ENCODE measurements at regions not wholly inside any gene's neighbourhood (a gene's known extent, or its start where the extent isn't known, plus 50 kb on each side); places are given as distances from the start of the nearest gene placed in this dataset.

DNA sequence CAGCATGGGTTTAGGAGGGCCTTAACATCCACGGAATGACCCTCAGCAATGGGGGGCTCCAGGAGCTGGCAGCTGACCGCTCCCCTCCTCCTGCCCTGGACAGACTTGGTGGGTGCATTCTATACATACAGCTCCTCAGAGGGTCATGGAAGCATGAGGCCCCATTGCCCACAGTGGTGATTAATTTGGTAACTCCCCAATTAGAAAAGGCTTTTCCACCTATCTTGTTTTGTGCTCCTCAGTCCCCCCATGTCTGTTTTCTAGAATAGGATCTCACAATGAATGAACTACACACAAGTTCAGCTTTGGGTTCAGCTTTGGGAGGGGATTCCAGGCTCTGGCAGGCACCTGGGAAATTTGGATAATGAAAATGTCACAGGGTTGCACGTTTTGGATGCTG is 707.8 kb downstream of the UQCRFS1 start:
- peaks cover 14% of the 10 kb centered on the region for H3K4me1 Mint-ChIP-seq
- H3K27me3 Mint-ChIP-seq (ENCODE audit: low read depth), result no peaks in the 10 kb centered on the region
- H3K36me3 Mint-ChIP-seq (ENCODE audit: low read depth), result no peaks in the 10 kb centered on the region
- TF ChIP-seq, protein P1, sequence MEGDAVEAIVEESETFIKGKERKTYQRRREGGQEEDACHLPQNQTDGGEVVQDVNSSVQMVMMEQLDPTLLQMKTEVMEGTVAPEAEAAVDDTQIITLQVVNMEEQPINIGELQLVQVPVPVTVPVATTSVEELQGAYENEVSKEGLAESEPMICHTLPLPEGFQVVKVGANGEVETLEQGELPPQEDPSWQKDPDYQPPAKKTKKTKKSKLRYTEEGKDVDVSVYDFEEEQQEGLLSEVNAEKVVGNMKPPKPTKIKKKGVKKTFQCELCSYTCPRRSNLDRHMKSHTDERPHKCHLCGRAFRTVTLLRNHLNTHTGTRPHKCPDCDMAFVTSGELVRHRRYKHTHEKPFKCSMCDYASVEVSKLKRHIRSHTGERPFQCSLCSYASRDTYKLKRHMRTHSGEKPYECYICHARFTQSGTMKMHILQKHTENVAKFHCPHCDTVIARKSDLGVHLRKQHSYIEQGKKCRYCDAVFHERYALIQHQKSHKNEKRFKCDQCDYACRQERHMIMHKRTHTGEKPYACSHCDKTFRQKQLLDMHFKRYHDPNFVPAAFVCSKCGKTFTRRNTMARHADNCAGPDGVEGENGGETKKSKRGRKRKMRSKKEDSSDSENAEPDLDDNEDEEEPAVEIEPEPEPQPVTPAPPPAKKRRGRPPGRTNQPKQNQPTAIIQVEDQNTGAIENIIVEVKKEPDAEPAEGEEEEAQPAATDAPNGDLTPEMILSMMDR (conservative IDR thresholded peaks at IDR 0.05), result no peak
- peaks cover 2% of the 10 kb centered on the region for H3K9me3 Mint-ChIP-seq
- H3K4me3 Mint-ChIP-seq, result no peak overlapping the region
- no peak for DNase-seq (ENCODE audit: low read depth, low spot score)
- H3K27ac Mint-ChIP-seq (ENCODE audit: unreplicated experiment), result no peak overlapping the region

DNA sequence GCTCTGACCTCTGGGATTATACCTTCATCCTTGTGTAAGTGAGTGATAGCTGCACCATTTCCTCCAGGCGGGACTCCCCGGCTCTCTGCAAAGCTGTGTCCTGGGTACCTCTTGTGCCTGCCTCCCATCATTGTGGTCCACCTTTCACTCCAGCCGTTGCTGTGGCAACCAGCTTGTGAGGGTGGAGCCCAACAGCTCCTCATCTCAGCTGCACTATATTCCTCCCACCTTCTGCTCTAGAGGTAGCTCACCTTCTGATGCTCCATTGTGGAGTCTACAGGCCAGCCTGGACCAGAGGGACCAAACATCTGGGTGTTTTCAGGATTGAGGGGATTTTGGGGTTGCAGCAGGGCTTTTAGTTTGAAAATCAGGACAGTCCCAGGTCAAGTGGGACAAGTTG is 708.2 kb downstream of the UQCRFS1 start:
- H3K36me3 Mint-ChIP-seq (ENCODE audit: low read depth), result no peaks in the 10 kb centered on the region
- H3K4me1 Mint-ChIP-seq, result peaks cover 18% of the 10 kb centered on the region
- H3K4me3 Mint-ChIP-seq, result no peak overlapping the region
- H3K27me3 Mint-ChIP-seq (ENCODE audit: low read depth), result no peaks in the 10 kb centered on the region
- H3K9me3 Mint-ChIP-seq, result peaks cover 2% of the 10 kb centered on the region
- no peak overlapping the region for H3K27ac Mint-ChIP-seq (ENCODE audit: unreplicated experiment)
- TF ChIP-seq, protein P1 (conservative IDR thresholded peaks at IDR 0.05), result no peak
- DNase-seq (ENCODE audit: low read depth, low spot score), result no peak

DNA sequence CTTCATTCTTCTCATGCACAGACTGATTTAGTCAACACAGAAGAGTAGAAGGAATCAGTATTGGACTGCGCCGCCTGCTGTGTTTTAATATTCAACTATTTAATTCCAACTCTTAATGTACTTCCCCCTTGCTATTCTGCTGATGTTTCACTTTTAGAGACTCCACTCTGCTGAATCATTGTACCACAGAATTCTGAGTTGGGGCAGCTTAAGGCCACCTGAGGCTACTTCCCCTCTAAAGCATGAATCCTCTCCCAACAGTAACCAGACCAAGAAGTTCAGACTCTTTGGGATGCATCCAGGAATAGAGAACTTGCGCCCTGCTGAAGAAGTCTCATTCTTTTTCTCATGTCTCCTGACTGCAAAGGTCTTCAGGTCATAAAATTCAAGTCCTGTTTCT is 708.8 kb downstream of the UQCRFS1 start:
- no peak overlapping the region for H3K27ac Mint-ChIP-seq (ENCODE audit: unreplicated experiment)
- no peaks in the 10 kb centered on the region for H3K36me3 Mint-ChIP-seq (ENCODE audit: low read depth)
- DNase-seq (ENCODE audit: low read depth, low spot score), result no peak
- peaks cover 2% of the 10 kb centered on the region for H3K9me3 Mint-ChIP-seq
- no peak overlapping the region for H3K4me3 Mint-ChIP-seq
- H3K4me1 Mint-ChIP-seq, result peaks cover 19% of the 10 kb centered on the region
- TF ChIP-seq, protein P1 (conservative IDR thresholded peaks at IDR 0.05), result no peak
- no peaks in the 10 kb centered on the region for H3K27me3 Mint-ChIP-seq (ENCODE audit: low read depth)

DNA sequence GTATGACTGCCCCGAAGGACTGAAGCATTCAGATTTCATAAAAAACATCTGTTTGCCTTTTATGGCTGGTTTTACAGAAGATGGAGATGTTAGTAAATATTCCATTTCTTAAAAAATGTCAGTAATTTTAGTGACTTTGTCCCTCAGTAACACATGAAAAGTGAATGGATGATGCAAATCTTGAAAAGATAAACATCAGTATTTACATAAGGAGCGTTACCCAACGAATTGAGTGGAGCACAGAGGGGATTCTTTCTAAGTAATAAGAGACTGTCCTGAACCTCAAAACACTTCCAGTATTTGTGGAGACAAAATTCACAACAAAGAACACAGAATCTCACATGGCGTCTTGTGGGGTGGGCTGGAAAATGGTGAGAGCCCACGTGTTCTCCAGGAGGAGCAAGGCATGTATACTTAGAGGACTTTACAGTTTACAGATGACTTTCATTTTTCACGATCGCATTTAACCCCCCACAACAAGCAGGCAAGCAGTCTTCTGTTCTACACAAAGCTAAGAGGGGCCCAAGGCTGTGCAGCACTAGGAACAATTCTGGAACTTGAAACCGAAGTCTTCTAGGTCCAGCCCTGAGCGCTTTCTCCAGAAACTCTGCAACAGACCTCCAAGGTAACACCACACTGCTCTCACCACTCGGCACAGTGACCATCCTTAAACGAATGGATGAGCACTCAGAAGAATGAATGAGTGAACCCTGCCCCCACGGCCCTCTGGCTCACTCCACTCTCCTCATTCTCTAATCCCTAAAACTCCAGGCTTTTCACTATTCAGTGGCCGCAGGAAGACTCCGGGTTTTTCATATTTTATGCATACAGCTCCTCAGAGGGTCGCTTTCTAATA is 709.8 kb downstream of the UQCRFS1 start:
- peaks cover 19% of the 10 kb centered on the region for H3K4me1 Mint-ChIP-seq
- no peaks in the 10 kb centered on the region for H3K27me3 Mint-ChIP-seq (ENCODE audit: low read depth)
- peaks cover 2% of the 10 kb centered on the region for H3K9me3 Mint-ChIP-seq
- H3K36me3 Mint-ChIP-seq (ENCODE audit: low read depth), result no peaks in the 10 kb centered on the region
- H3K27ac Mint-ChIP-seq (ENCODE audit: unreplicated experiment), result peak overlapping the region; percentile 69
- TF ChIP-seq, protein P1 (conservative IDR thresholded peaks at IDR 0.05), result no peak
- H3K4me3 Mint-ChIP-seq, result no peak overlapping the region
- no peak for DNase-seq (ENCODE audit: low read depth, low spot score)

DNA sequence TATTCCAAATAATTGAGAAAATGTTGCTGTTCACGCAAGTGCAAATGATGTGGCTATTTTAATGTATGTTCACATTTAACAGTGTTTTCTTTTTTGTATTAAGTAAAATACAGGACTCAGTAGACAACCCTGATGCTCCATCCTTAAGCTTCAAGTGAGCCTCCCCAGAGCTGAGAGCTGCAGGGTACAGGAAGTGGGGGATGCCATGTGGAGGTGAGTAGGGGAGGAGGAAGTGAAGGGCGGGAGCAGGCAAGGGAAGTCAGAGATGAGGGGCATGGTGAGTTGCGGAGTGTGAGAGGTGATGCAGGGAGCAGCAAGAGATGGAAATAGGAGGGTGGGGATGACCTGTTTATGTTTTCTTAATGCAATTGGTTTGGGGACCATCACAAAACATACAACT is 711.0 kb downstream of the UQCRFS1 start:
- peaks cover 19% of the 10 kb centered on the region for H3K4me1 Mint-ChIP-seq
- H3K9me3 Mint-ChIP-seq, result peaks cover 2% of the 10 kb centered on the region
- no peak overlapping the region for H3K27ac Mint-ChIP-seq (ENCODE audit: unreplicated experiment)
- H3K36me3 Mint-ChIP-seq (ENCODE audit: low read depth), result no peaks in the 10 kb centered on the region
- no peak overlapping the region for H3K4me3 Mint-ChIP-seq
- H3K27me3 Mint-ChIP-seq (ENCODE audit: low read depth), result no peaks in the 10 kb centered on the region
- DNase-seq (ENCODE audit: low read depth, low spot score), result no peak
- TF ChIP-seq, protein P1 (conservative IDR thresholded peaks at IDR 0.05), result no peak
